ENCODE measurements at regions not wholly inside any gene's neighbourhood (a gene's known extent, or its start where the extent isn't known, plus 50 kb on each side); places are given as distances from the start of the nearest gene placed in this dataset.

GRCh38 chr21:26674323-26674722 lies 101.2 kb upstream of the CYYR1 start:
- TF ChIP-seq CTCF (conservative IDR thresholded peaks at IDR 0.05; ENCODE audit: low read length) (no peak), EZH2phosphoT487 (IDR thresholded peaks at IDR 0.05; ENCODE audit: borderline replicate concordance) (no peak)

All from Loucy (cell line).